Uterus (tissue), 3 donors: ENCODE measurements at regions not wholly inside any gene's neighbourhood (a gene's known extent, or its start where the extent isn't known, plus 50 kb on each side); places are given as distances from the start of the nearest gene placed in this dataset.

Source experiments
- DNase-seq, 2 donors: peaks; one replicate each; pipeline ENCODE4 v3.0.0-alpha.2; 2019 to 2020
- H3K27ac ChIP-seq, 2 donors: fragments of 200-600 bp; sonication (generic); 1 replicate in 1 of 2; 2 replicates in 1 of 2; pipeline ENCODE4 v1.5.1; 2016 to 2018
- H3K27me3 ChIP-seq, 2 donors: fragments of 200-600 bp; sonication (generic); one replicate each; pipeline ENCODE4 v1.5.1; 2018 to 2019; ENCODE audit warnings: control low read depth in 1 of 2
- H3K36me3 ChIP-seq, 2 donors: fragments of 200-600 bp; sonication (generic); one replicate each; pipeline ENCODE4 v1.5.1; 2019; ENCODE audit warnings: control low read depth in 1 of 2
- H3K4me1 ChIP-seq, 2 donors: fragments of 200-600 bp; sonication (generic); one replicate each; pipeline ENCODE4 v1.5.1; 2018 to 2019; ENCODE audit warnings: control low read depth in 1 of 2
- H3K4me3 ChIP-seq, 2 donors: fragments of 200-600 bp; sonication (generic); 1 replicate in 1 of 2; 2 replicates in 1 of 2; pipeline ENCODE4 v1.5.1; 2018 to 2019; ENCODE audit warnings: mild to moderate bottlenecking in 1 of 2
- H3K9me3 ChIP-seq, 2 donors: fragments of 200-600 bp; sonication (generic); one replicate each; pipeline ENCODE4 v1.5.1; 2019; ENCODE audit warnings: control low read depth in 1 of 2
- CTCF ChIP-seq, 4 experiments: fragments of 200-600 bp in 2 of 4; fragments of 450-650 bp in 2 of 4; sonication (generic) in 2 of 4; IDR thresholded peaks; one replicate each; pipeline ENCODE4 v1.5.1; 2016 to 2019; ENCODE audit warnings: antibody characterized with exemption in 4 of 4, mild to moderate bottlenecking in 2 of 4, moderate library complexity in 1 of 4
- POLR2A ChIP-seq, 2 donors: fragments of 450-650 bp; IDR thresholded peaks; one replicate each; pipeline ENCODE4 v1.6.1; 2016; ENCODE audit warnings: antibody characterized with exemption in 2 of 2, mild to moderate bottlenecking in 1 of 2, moderate library complexity in 1 of 2
- intact Hi-C: fragments of 100-400 bp; cut with DNase I; formaldehyde crosslinking; loops from one replicate; pipeline ENCODE4 v1.15.1; 2023; ENCODE audit warnings: low total_unique reads
- donor health status: DM: yes; HTN: yes; CAD: no.

DNA sequence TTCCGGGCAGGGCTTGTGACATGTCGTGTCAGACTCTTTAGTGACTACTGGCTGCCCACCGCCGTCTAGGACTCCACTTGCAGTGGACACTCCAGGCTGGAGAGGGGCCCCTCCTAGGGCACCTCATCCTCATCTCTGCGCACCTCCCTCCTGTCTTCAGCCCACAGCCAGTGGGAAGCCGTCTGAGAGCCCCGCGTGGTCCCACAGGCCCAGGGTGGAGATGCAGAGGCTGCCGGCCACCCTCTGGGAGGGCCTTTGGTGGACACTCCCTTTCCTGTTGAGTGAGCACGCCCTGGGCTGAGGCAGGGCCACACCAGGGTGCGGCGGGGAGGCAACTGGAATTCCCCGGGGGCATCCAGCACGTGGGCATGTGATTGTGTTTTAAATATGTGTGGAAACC lies 80.5 kb downstream of the IRX2 start:
- intact Hi-C loops = no loop called here
- TF ChIP-seq CTCF (IDR thresholded peaks at IDR 0.05) (no peak), POLR2A (IDR thresholded peaks at IDR 0.05) (no peak)
- Histone ChIP-seq H3K4me1 (no peaks in the 10 kb centered on the region), H3K9me3 (no peaks in the 10 kb centered on the region), H3K4me3 (no peak overlapping the region), H3K27me3 (no peaks in the 10 kb centered on the region), H3K27ac (no peak overlapping the region), H3K36me3 (no peaks in the 10 kb centered on the region)
- no peak for DNase-seq

- no peaks in the 10 kb centered on the region for H3K4me1 ChIP-seq
- H3K4me3 ChIP-seq = no peak overlapping the region
- H3K36me3 ChIP-seq = no peaks in the 10 kb centered on the region
- no peak for TF ChIP-seq CTCF (IDR thresholded peaks at IDR 0.05)
- TF ChIP-seq POLR2A (IDR thresholded peaks at IDR 0.05) = no peak
- no peaks in the 10 kb centered on the region for H3K9me3 ChIP-seq
- DNase-seq = no peak
- intact Hi-C loops = no loop called here
- H3K27ac ChIP-seq = no peak overlapping the region
- H3K27me3 ChIP-seq = no peaks in the 10 kb centered on the region
These were observed 81.6 kb downstream of the IRX2 start for GRCh38 chr5:2669913-2670312.

DNA sequence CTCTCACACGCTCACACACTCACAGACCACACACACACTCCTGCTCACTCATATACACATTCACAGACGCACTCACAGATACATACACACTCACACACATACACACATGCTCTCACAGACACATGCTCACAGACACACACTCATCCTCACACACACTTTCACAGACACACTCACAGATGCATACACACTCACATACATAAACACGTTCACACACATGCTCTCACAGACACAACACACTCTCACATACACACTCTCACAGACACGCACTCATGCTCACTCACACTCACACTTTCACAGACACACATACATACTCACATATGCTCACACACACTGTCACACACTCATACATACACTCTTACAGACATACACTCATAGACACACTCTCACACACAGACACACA lies 82.2 kb downstream of the IRX2 start:
- Histone ChIP-seq H3K27me3 (no peaks in the 10 kb centered on the region), H3K9me3 (no peaks in the 10 kb centered on the region), H3K4me3 (no peak overlapping the region), H3K4me1 (no peaks in the 10 kb centered on the region), H3K36me3 (no peaks in the 10 kb centered on the region), H3K27ac (no peak overlapping the region)
- intact Hi-C loops = no loop called here
- no peak for DNase-seq
- TF ChIP-seq POLR2A (IDR thresholded peaks at IDR 0.05) (no peak), CTCF (IDR thresholded peaks at IDR 0.05) (no peak)

DNA sequence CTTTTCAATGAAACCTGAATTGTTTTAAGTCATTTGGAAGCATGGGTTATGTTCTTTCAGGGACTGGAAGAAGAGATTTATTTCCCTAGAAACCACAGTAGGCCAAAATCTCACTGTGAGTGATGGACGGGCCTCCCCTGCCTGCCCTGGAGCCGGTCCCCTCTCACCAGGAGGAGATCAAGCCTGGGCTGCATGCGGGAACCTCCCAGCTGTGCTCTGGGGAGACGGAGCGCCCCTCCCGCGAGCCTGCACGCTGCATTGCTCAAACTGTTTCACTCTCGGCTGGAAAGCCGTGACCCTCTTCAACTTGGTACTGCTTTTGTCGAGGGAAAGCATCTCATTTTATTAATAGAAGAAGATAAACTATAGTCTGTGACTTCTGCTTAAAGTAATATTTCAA lies 85.4 kb downstream of the IRX2 start:
- Histone ChIP-seq H3K27me3 (no peaks in the 10 kb centered on the region), H3K27ac (no peak overlapping the region), H3K4me1 (no peaks in the 10 kb centered on the region), H3K9me3 (no peaks in the 10 kb centered on the region), H3K36me3 (no peaks in the 10 kb centered on the region), H3K4me3 (no peak overlapping the region)
- no peak for DNase-seq
- intact Hi-C loops = no loop called here
- TF ChIP-seq CTCF (IDR thresholded peaks at IDR 0.05) = no peak
- no peak for TF ChIP-seq POLR2A (IDR thresholded peaks at IDR 0.05)

DNA sequence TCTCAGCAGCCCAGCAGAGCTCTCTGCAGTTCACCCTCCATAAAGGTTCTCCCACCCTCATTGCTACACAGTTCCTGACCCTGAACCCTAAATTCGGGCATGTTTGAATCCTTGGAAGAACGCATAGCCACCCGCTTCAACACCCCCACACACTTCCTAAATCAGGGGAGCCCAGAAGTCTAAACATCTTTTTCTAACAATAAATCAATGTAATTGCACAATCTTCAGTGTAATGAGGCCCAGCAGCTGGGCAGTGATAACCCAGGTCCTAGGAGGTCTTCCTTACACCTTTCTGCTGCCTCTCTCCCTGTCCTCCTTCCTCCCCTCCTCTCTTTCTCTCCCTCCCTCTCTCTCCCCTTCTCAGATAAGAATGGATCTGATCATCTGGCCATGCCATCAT lies 88.0 kb downstream of the IRX2 start:
- Histone ChIP-seq H3K36me3 (no peaks in the 10 kb centered on the region), H3K9me3 (no peaks in the 10 kb centered on the region), H3K4me1 (no peaks in the 10 kb centered on the region), H3K27ac (no peak overlapping the region), H3K27me3 (peaks cover 0 to 3% of the 10 kb centered on the region in 2 donors), H3K4me3 (no peak overlapping the region)
- intact Hi-C loops = no loop called here
- TF ChIP-seq CTCF (IDR thresholded peaks at IDR 0.05) = no peak
- TF ChIP-seq POLR2A (IDR thresholded peaks at IDR 0.05) = no peak
- DNase-seq = no peak
